HCT116 (cell line): ENCODE measurements at regions not wholly inside any gene's neighbourhood (a gene's known extent, or its start where the extent isn't known, plus 50 kb on each side); places are given as distances from the start of the nearest gene placed in this dataset.

Experiments used
- ATAC-seq: fragments of 200-7000 bp; cut with Tn5 transposase; 2 replicates; pipeline ENCODE4 v1.9.1; 2020; ENCODE audit warnings: mild to moderate bottlenecking, moderate library complexity
- BruUV-seq: library from RNA; stranded (reverse); fragments of 400-500 nt; replicated peaks from 2 replicates; lab custom pipeline; 2021; lab: Mats Ljungman, UMichigan
- CTCF ChIA-PET: fragments of 300-600 bp; sonication (Branson Sonifier 250); formaldehyde crosslinking; loops from one replicate; lab custom pipeline; 2021; ENCODE audit warnings: antibody characterized with exemption; lab: Charles Lee
- POLR2A ChIA-PET: fragments of 300-600, 350-600 bp; sonication (Branson Sonifier 250); formaldehyde crosslinking; loops from one replicate; lab custom pipeline; 2021; ENCODE audit warnings: antibody characterized with exemption; lab: Charles Lee
- RAD21 ChIA-PET, 2 experiments: fragments of 300-600 bp; sonication (Branson Sonifier 250); formaldehyde crosslinking; loops; one replicate each; lab custom pipeline; 2023; ENCODE audit warnings: low total read pairs in 2 of 2; ENCODE audit not compliant: uncharacterized antibody in 2 of 2, unreplicated experiment in 2 of 2, low non-redundant PET in 1 of 2; lab: Charles Lee
- DNase-seq: peaks from one replicate; pipeline ENCODE4 v3.0.0-alpha.2; 2010; ENCODE audit warnings: low read depth, low spot score
- H2AFZ ChIP-seq: fragments of 200-600 bp; shearing (Covaris generic), sonication (generic); 2 replicates; pipeline ENCODE4 v1.6.1; 2017; ENCODE audit warnings: low read depth, mixed run types, mixed read lengths, antibody characterized with exemption, low read length; ENCODE audit not compliant: poor library complexity, severe bottlenecking
- H3K27ac ChIP-seq: 2 replicates; pipeline ENCODE4 v1.5.1; 2012; ENCODE audit warnings: low read depth, low read length
- H3K27me3 ChIP-seq: fragments of 200-600 bp; sonication (generic); 2 replicates; pipeline ENCODE4 v1.6.1; 2016; ENCODE audit warnings: mixed run types, low read length, mixed read lengths; ENCODE audit not compliant: insufficient read depth
- H3K36me3 ChIP-seq, 2 experiments: fragments of 200-500 bp in 1 of 2; fragments of 200-600 bp in 1 of 2; sonication (Bioruptor generic) in 1 of 2; sonication (generic) in 1 of 2; 2 replicates each; pipeline versions ENCODE4 v1.5.1 to v1.6.1; 2014 to 2016; ENCODE audit warnings: low read length in 2 of 2, inconsistent platforms in 1 of 2, mixed read lengths in 1 of 2, mixed run types in 1 of 2; ENCODE audit not compliant: insufficient read depth in 2 of 2, control insufficient read depth in 1 of 2
- H3K4me1 ChIP-seq, 2 experiments: fragments of 200-600 bp in 1 of 2; sonication (generic) in 1 of 2; 2 replicates each; pipeline versions ENCODE4 v1.5.1 to v1.6.1; 2012 to 2017; ENCODE audit warnings: low read length in 2 of 2, inconsistent platforms in 1 of 2, mild to moderate bottlenecking in 1 of 2, mixed read lengths in 1 of 2, mixed run types in 1 of 2, moderate library complexity in 1 of 2; ENCODE audit not compliant: insufficient read depth in 2 of 2, control insufficient read depth in 1 of 2
- H3K4me2 ChIP-seq: fragments of 200-600 bp; sonication (generic); 2 replicates; pipeline ENCODE4 v1.6.1; 2017; ENCODE audit warnings: mixed run types, low read length, mixed read lengths
- H3K4me3 ChIP-seq, 2 experiments: fragments of 200-600 bp in 1 of 2; sonication (generic) in 1 of 2; replicated peaks in 1 of 2; 2 replicates each; pipeline ENCODE4 v1.5.1; 2011 to 2016; ENCODE audit warnings: low read length in 2 of 2, control low read depth in 1 of 2, low read depth in 1 of 2, mild to moderate bottlenecking in 1 of 2, mixed read lengths in 1 of 2, mixed run types in 1 of 2
- H3K79me2 ChIP-seq: fragments of 200-600 bp; sonication (generic); 2 replicates; pipeline ENCODE4 v1.6.1; 2017; ENCODE audit warnings: mild to moderate bottlenecking, mixed run types, low read length, moderate library complexity, mixed read lengths; ENCODE audit not compliant: insufficient read depth
- H3K9ac ChIP-seq: fragments of 200-600 bp; sonication (generic); 2 replicates; pipeline ENCODE4 v1.6.1; 2016; ENCODE audit warnings: low read length, mixed read lengths
- H3K9me2 ChIP-seq: fragments of 200-600 bp; sonication (generic), shearing (Covaris generic); 2 replicates; pipeline ENCODE4 v1.6.1; 2017; ENCODE audit warnings: mixed run types, mild to moderate bottlenecking, moderate library complexity; ENCODE audit not compliant: insufficient read depth
- H3K9me3 ChIP-seq, 2 experiments: fragments of 200-500 bp in 1 of 2; fragments of 200-600 bp in 1 of 2; sonication (Bioruptor generic) in 1 of 2; sonication (generic) in 1 of 2; 2 replicates each; pipeline ENCODE4 v1.6.1; 2014 to 2017; ENCODE audit warnings: low read length in 2 of 2, mixed read lengths in 2 of 2, inconsistent platforms in 1 of 2, low read depth in 1 of 2, mild to moderate bottlenecking in 1 of 2, mixed run types in 1 of 2, moderate library complexity in 1 of 2; ENCODE audit not compliant: control insufficient read depth in 1 of 2, insufficient read depth in 1 of 2
- H4K20me1 ChIP-seq: fragments of 200-600 bp; sonication (generic), shearing (Covaris generic); 2 replicates; pipeline ENCODE4 v1.6.1; 2017; ENCODE audit warnings: mixed run types, mild to moderate bottlenecking, moderate library complexity; ENCODE audit not compliant: insufficient read depth
- CBX3 ChIP-seq: IDR thresholded peaks from 2 replicates; pipeline ENCODE4 v1.6.1; 2012; ENCODE audit warnings: low read depth
- CEBPB ChIP-seq: IDR thresholded peaks from 2 replicates; pipeline ENCODE4 v1.6.1; 2012; ENCODE audit warnings: low read depth
- CTCF ChIP-seq, 3 experiments: fragments of 200-600 bp in 1 of 3; sonication (generic) in 1 of 3; IDR thresholded peaks in 2 of 3; conservative IDR thresholded peaks in 1 of 3; 2 replicates each; pipeline ENCODE4 v1.5.1; 2012 to 2017; ENCODE audit warnings: low read depth in 2 of 3, low read length in 2 of 3, antibody characterized with exemption in 1 of 3, borderline replicate concordance in 1 of 3, control low read depth in 1 of 3, mild to moderate bottlenecking in 1 of 3, mixed read lengths in 1 of 3, mixed run types in 1 of 3, moderate library complexity in 1 of 3; ENCODE audit not compliant: insufficient read depth in 1 of 3
- ELF1 ChIP-seq: IDR thresholded peaks from 2 replicates; pipeline ENCODE4 v1.6.1; 2012; ENCODE audit warnings: low read depth, borderline replicate concordance
- EZH2 ChIP-seq: fragments of 200-600 bp; sonication (generic); IDR thresholded peaks from 2 replicates; pipeline ENCODE4 v1.6.1; 2017; ENCODE audit warnings: antibody characterized with exemption, mixed run types
- FOSL1 ChIP-seq: IDR thresholded peaks from 2 replicates; pipeline ENCODE4 v1.6.1; 2012; ENCODE audit warnings: low read depth
- JUND ChIP-seq: IDR thresholded peaks from 2 replicates; pipeline ENCODE4 v1.6.1; 2012
- MAX ChIP-seq: IDR thresholded peaks from 2 replicates; pipeline ENCODE4 v1.6.1; 2012
- POLR2AphosphoS5 ChIP-seq: IDR thresholded peaks from 2 replicates; pipeline ENCODE4 v1.6.1; 2011; ENCODE audit warnings: mild to moderate bottlenecking, low read depth, low read length, moderate library complexity
- RAD21 ChIP-seq: IDR thresholded peaks from 2 replicates; pipeline ENCODE4 v1.6.1; 2012; ENCODE audit warnings: low read depth, mild to moderate bottlenecking
- SP1 ChIP-seq: IDR thresholded peaks from 2 replicates; pipeline ENCODE4 v1.6.1; 2012; ENCODE audit warnings: low read depth
- SRF ChIP-seq: IDR thresholded peaks from 2 replicates; pipeline ENCODE4 v1.6.1; 2012; ENCODE audit warnings: low read depth
- YY1 ChIP-seq: IDR thresholded peaks from 2 replicates; pipeline ENCODE4 v1.6.1; 2011; ENCODE audit warnings: low read length, low read depth, moderate library complexity, mild to moderate bottlenecking; ENCODE audit not compliant: insufficient replicate concordance; ENCODE audit errors: extremely low read depth
- ZBTB33 ChIP-seq: IDR thresholded peaks from 2 replicates; pipeline ENCODE4 v1.6.1; 2011; ENCODE audit warnings: mild to moderate bottlenecking, low read length, moderate library complexity; ENCODE audit not compliant: insufficient replicate concordance; ENCODE audit errors: extremely low read depth
- ZFX ChIP-seq: fragments of 450-650 bp; IDR thresholded peaks from 2 replicates; pipeline ENCODE4 v1.6.1; 2017
- ZNF274 ChIP-seq: fragments of 200-500 bp; sonication (Bioruptor generic); IDR thresholded peaks from 2 replicates; pipeline ENCODE4 v1.6.1; 2014; ENCODE audit warnings: mild to moderate bottlenecking, low read depth, low read length, inconsistent platforms
- intact Hi-C: fragments of 100-400 bp; cut with micrococcal nuclease; formaldehyde crosslinking; loops from 2 replicates; pipeline ENCODE4 v1.10.0; 2022

- ATAC-seq, result no peak
- no peak overlapping the region for H3K4me3 ChIP-seq
- no peak overlapping the region for H2AFZ ChIP-seq
- H3K9me2 ChIP-seq, result no peaks in the 10 kb centered on the region
- POLR2A ChIA-PET, result no interaction called here
- RAD21 ChIA-PET, result no interaction called here
- no peaks in the 10 kb centered on the region for H4K20me1 ChIP-seq
- peaks cover 7% of the 10 kb centered on the region in 2 experiments; a peak in 3 of 4 replicates for H3K4me1 ChIP-seq
- TF ChIP-seq EZH2 (no peak), YY1 (no peak), ZFX (no peak), MAX (no peak), SRF (no peak), RAD21 (no peak), ZBTB33 (no peak), CEBPB (no peak)
- TF ChIP-seq, all 23 proteins: peak for 0
- H3K36me3 ChIP-seq, result no peaks in the 10 kb centered on the region
- no peaks in the 10 kb centered on the region for H3K79me2 ChIP-seq
- DNase-seq, result no peak
- H3K9me3 ChIP-seq, result no peaks in the 10 kb centered on the region
- no peak overlapping the region for H3K27ac ChIP-seq
- no peaks in the 10 kb centered on the region for H3K27me3 ChIP-seq
- no peak overlapping the region for H3K9ac ChIP-seq
- intact Hi-C loops, result no loop called here
- CTCF ChIA-PET, result no interaction called here
- no TSS peak for BruUV-seq
- H3K4me2 ChIP-seq, result no peak overlapping the region
Measured at GRCh38 chr6:139438775-139439174, 64.3 kb upstream of the CITED2 start.

GRCh38 chr6:139436957-139437348, 62.5 kb upstream of the CITED2 start:
- ChIA-PET RAD21 (no interaction called here), POLR2A (no interaction called here), CTCF (no interaction called here)
- Histone ChIP-seq H3K4me3 (no peak overlapping the region), H4K20me1 (no peaks in the 10 kb centered on the region), H3K79me2 (no peaks in the 10 kb centered on the region), H3K4me1 (peaks cover 7% of the 10 kb centered on the region in 2 experiments; a peak in 3 of 4 replicates), H3K9ac (no peak overlapping the region), H3K36me3 (no peaks in the 10 kb centered on the region), H3K9me2 (no peaks in the 10 kb centered on the region), H3K9me3 (no peaks in the 10 kb centered on the region), H3K27me3 (no peaks in the 10 kb centered on the region), H2AFZ (no peak overlapping the region), H3K4me2 (peak overlapping the region; percentile 21; the same call in 1 of the 2 replicates), H3K27ac (no peak overlapping the region)
- DNase-seq (no peak), ATAC-seq (no peak)
- BruUV-seq, result no TSS peak
- intact Hi-C loops, result no loop called here
- no peak for TF ChIP-seq FOSL1
- no peak for TF ChIP-seq ZNF274
- no peak for TF ChIP-seq JUND
- no peak for TF ChIP-seq EZH2
- no peak for TF ChIP-seq CTCF (IDR thresholded peaks at IDR 0.05 in 2 of 3, conservative IDR thresholded peaks at IDR 0.05 in 1 of 3; ENCODE audit: borderline replicate concordance in 1 of 3, insufficient read depth in 1 of 3, low read depth in 2 of 3, low read length in 2 of 3)
- no peak for TF ChIP-seq ELF1
- TF ChIP-seq CBX3, result no peak
- no peak for TF ChIP-seq POLR2AphosphoS5
- TF ChIP-seq SP1, result no peak
- no peak for TF ChIP-seq ZBTB33
